ENCODE measurements at regions not wholly inside any gene's neighbourhood (a gene's known extent, or its start where the extent isn't known, plus 50 kb on each side); places are given as distances from the start of the nearest gene placed in this dataset.

GRCh38 chr2:120466704-120467054, 120.7 kb downstream of the INHBB start:
- no peak overlapping the region; the same call in 1 of the 2 replicates for H3K18ac ChIP-seq (ENCODE audit: extremely low read depth, low read length)
- POLR2A ChIA-PET (ENCODE audit: partially characterized antibody), result interaction anchor here (1.0 to 1.4 kb wide), 3 partner anchors 22 to 86 kb away, joined by 4 read pairs; no protein-coding TSS in a partner anchor
- H3K9me3 ChIP-seq (ENCODE audit: insufficient read depth in 2 of 2, low read depth in 1 of 2, low read length in 1 of 2), result no peaks in the 10 kb centered on the region
- H3K23ac ChIP-seq (ENCODE audit: insufficient read length), result no peak overlapping the region
- no peaks in the 10 kb centered on the region; the same call in 1 of the 2 replicates for H3K23me2 ChIP-seq (ENCODE audit: low read depth, low read length)
- CTCF ChIA-PET (ENCODE audit: partially characterized antibody), result interaction anchor here (0.6 to 3.8 kb wide), 17 partner anchors 9 to 242 kb away, joined by 3 to 16 read pairs (median 6); no protein-coding TSS in a partner anchor
- H4K5ac ChIP-seq (ENCODE audit: insufficient read length, low read depth, low read length), result no peak overlapping the region
- no peak for DNase-seq (ENCODE audit: low read depth in 1 of 2, low spot score in 2 of 2)
- H3K4me2 ChIP-seq (ENCODE audit: insufficient read depth in 1 of 2, low read depth in 2 of 2, low read length in 2 of 2), result peak overlapping the region; percentile 34 to 52
- no peak overlapping the region for H2AK5ac ChIP-seq (ENCODE audit: low read depth, low read length)
- 62% methylated on average over 2 of the region's 2 CpGs; no CpG with 5 or more reads in 1 of the 2 experiments for WGBS, 2 experiments (ENCODE audit: extremely low coverage in 1 of 2, insufficient coverage in 1 of 2, insufficient read length in 1 of 2, insufficient replicate concordance in 2 of 2, low coverage in 1 of 2, low lambda C conversion rate in 2 of 2, missing lambda C conversion rate in 1 of 2)
- H4K91ac ChIP-seq (replicated peaks; ENCODE audit: insufficient read length, low read length), result no peak overlapping the region
- H3K4ac ChIP-seq (replicated peaks; ENCODE audit: insufficient read length, low read depth, low read length), result no peak overlapping the region
- no peak overlapping the region for H2BK120ac ChIP-seq (replicated peaks; ENCODE audit: low read depth, low read length)
- peaks cover 89 to 97% (median 95%) of the 10 kb centered on the region in 4 experiments for H3K27me3 ChIP-seq (replicated peaks in 1 of 4; ENCODE audit: control insufficient read depth in 3 of 4, extremely low read depth in 1 of 4, insufficient read depth in 3 of 4, low read length in 3 of 4)
- no peaks in the 10 kb centered on the region for H3K36me3 ChIP-seq (ENCODE audit: control insufficient read depth in 2 of 4, insufficient read depth in 4 of 4, low read length in 3 of 4)
- no peak for FAIRE-seq
- no peak overlapping the region for H2BK20ac ChIP-seq (ENCODE audit: low read length)
- no peak overlapping the region for H3K27ac ChIP-seq (ENCODE audit: low read depth, low read length)
- no peak overlapping the region for H3K9ac ChIP-seq (replicated peaks in 1 of 4; ENCODE audit: extremely low read depth in 1 of 4, low read depth in 3 of 4, low read length in 3 of 4)
- H2BK5ac ChIP-seq (ENCODE audit: low read depth, low read length), result no peak overlapping the region
- no peak overlapping the region for H2BK15ac ChIP-seq (ENCODE audit: low read length)
- H3K4me1 ChIP-seq (replicated peaks in 1 of 4; ENCODE audit: control insufficient read depth in 3 of 4, insufficient read depth in 4 of 4, low read length in 3 of 4), result peaks cover 5 to 13% (median 8%) of the 10 kb centered on the region in 4 experiments
- TF ChIP-seq KDM4A (IDR thresholded peaks at IDR 0.05; ENCODE audit: low read depth, low read length, severe bottlenecking), result no peak
- 0 out of 2 replicates have a peak, but pooled peaks have one; percentile 3 for TF ChIP-seq SUZ12 (IDR thresholded peaks at IDR 0.05; ENCODE audit: low read length)
- TF ChIP-seq EZH2 (IDR thresholded peaks at IDR 0.05; ENCODE audit: low read depth, low read length, severe bottlenecking), result no peak
- peak overlapping the region in 2 of 4 experiments; percentile 14 to 30; a peak in 2 of 8 replicates for H3K4me3 ChIP-seq (ENCODE audit: extremely low read depth in 1 of 4, insufficient read depth in 2 of 4, low read depth in 3 of 4, low read length in 4 of 4)
- no peaks in the 10 kb centered on the region for H3K79me1 ChIP-seq (ENCODE audit: low read depth, low read length)
- no peak overlapping the region for H4K8ac ChIP-seq (ENCODE audit: extremely low read depth, insufficient read depth, low read length)
- no peak overlapping the region for H3K14ac ChIP-seq (ENCODE audit: insufficient read length)
- peaks cover 11 to 37% of the 10 kb centered on the region in 2 experiments for H4K20me1 ChIP-seq (replicated peaks in 1 of 2; ENCODE audit: control insufficient read depth in 1 of 2, insufficient read depth in 2 of 2, low read length in 2 of 2)
- no peak overlapping the region for H3K56ac ChIP-seq (replicated peaks; ENCODE audit: insufficient read length, low read depth, low read length)
- H2BK12ac ChIP-seq (ENCODE audit: low read depth, low read length), result no peak overlapping the region
- no peak overlapping the region for H2AFZ ChIP-seq (ENCODE audit: low read length)
- no peaks in the 10 kb centered on the region for H3K79me2 ChIP-seq (ENCODE audit: control insufficient read depth in 1 of 2, insufficient read depth in 2 of 2, low read length in 2 of 2)
